Left kidney (tissue), 1 donor: ENCODE measurements at regions not wholly inside any gene's neighbourhood (a gene's known extent, or its start where the extent isn't known, plus 50 kb on each side); places are given as distances from the start of the nearest gene placed in this dataset.
A peak's percentile ranks its signal among the peaks of the same experiment; 100 is the strongest.

Experiments used
- DNase-seq: peaks from one replicate; pipeline ENCODE4 v3.0.0-alpha.2; 2013

GRCh38 chr5:16013334-16014065 lies 166.1 kb downstream of the MARCHF11 start:
- DNase-seq = no peak

GRCh38 chr5:16009256-16009655 lies 170.3 kb downstream of the MARCHF11 start:
- no peak for DNase-seq

- no peak for DNase-seq
Observed at GRCh38 chr5:16007750-16008415, 171.7 kb downstream of the MARCHF11 start.

GRCh38 chr5:16005225-16005624 lies 174.4 kb downstream of the MARCHF11 start:
- DNase-seq = peak; percentile 51

- no peak for DNase-seq
Observed at GRCh38 chr5:16000056-16000455, 179.5 kb downstream of the MARCHF11 start.

GRCh38 chr5:15995341-15996052 lies 184.1 kb downstream of the MARCHF11 start:
- DNase-seq = peak; percentile 48

- no peak for DNase-seq
Observed at GRCh38 chr5:15993919-15994318, 185.7 kb downstream of the MARCHF11 start.

- no peak for DNase-seq
Observed at GRCh38 chr5:15993334-15993733, 186.3 kb downstream of the MARCHF11 start.

- no peak for DNase-seq
Observed at GRCh38 chr5:15992918-15993317, 186.7 kb downstream of the MARCHF11 start.

- DNase-seq = no peak
Observed at GRCh38 chr5:15991586-15991985, 188.0 kb downstream of the MARCHF11 start.
